ENCODE measurements at regions not wholly inside any gene's neighbourhood (a gene's known extent, or its start where the extent isn't known, plus 50 kb on each side); places are given as distances from the start of the nearest gene placed in this dataset.

GRCh38 chr16:73505577-73505976 lies 457.6 kb upstream of the ZFHX3 start:
- TF ChIP-seq POLR2AphosphoS5 (IDR thresholded peaks at IDR 0.05; ENCODE audit: low read depth, low read length) (no peak), POLR2A (IDR thresholded peaks at IDR 0.05; ENCODE audit: low read depth, low read length) (no peak)
